ENCODE measurements at regions not wholly inside any gene's neighbourhood (a gene's known extent, or its start where the extent isn't known, plus 50 kb on each side); places are given as distances from the start of the nearest gene placed in this dataset.

- DNase-seq (ENCODE audit: low read depth, low spot score) (no peak), ATAC-seq (no peak)
- ChIA-PET POLR2A (no interaction called here), CTCF (no interaction called here)
- H3K36me3 ChIP-seq (ENCODE audit: control insufficient read depth, insufficient read depth, low read length): no peaks in the 10 kb centered on the region
- no peaks in the 10 kb centered on the region for H3K4me1 ChIP-seq (ENCODE audit: control insufficient read depth, insufficient read depth, low read length)
- H3K4me3 ChIP-seq (ENCODE audit: low read depth in 2 of 2, low read length in 2 of 2): no peak overlapping the region
- in situ Hi-C loops (cut with HindIII; ENCODE audit: low pct_unique_long_range_greater_than_20kb, low sequenced_read_pairs) (no loop called here), intact Hi-C loops (cut with micrococcal nuclease; ENCODE audit: unreplicated experiment) (no loop called here)
- H3K9me3 ChIP-seq (ENCODE audit: control insufficient read depth, insufficient read depth, low read depth, low read length): no peaks in the 10 kb centered on the region
- H3K27ac ChIP-seq (ENCODE audit: low read length): no peak overlapping the region
- BruUV-seq (replicated peaks): no TSS peak
- no peaks in the 10 kb centered on the region for H3K27me3 ChIP-seq (ENCODE audit: control insufficient read depth, insufficient read depth, low read length)
- TF ChIP-seq SIN3A (IDR thresholded peaks at IDR 0.05; ENCODE audit: borderline replicate concordance, insufficient read depth, low read depth, low read length): no peak
- TF ChIP-seq TCF7L2 (IDR thresholded peaks at IDR 0.05; ENCODE audit: low read depth, low read length): no peak
- TF ChIP-seq CTCF (IDR thresholded peaks at IDR 0.05): no peak
Observed at GRCh38 chr10:109027534-109028185, 895.7 kb downstream of the XPNPEP1 start.

GRCh38 chr10:109025172-109025571, 898.1 kb downstream of the XPNPEP1 start:
- BruUV-seq (replicated peaks): no TSS peak
- H3K36me3 ChIP-seq (ENCODE audit: control insufficient read depth, insufficient read depth, low read length): no peaks in the 10 kb centered on the region
- CTCF ChIA-PET: no interaction called here
- TF ChIP-seq REST (IDR thresholded peaks at IDR 0.05; ENCODE audit: insufficient read depth in 1 of 2, low read depth in 2 of 2, low read length in 1 of 2) (no peak), SIN3A (IDR thresholded peaks at IDR 0.05; ENCODE audit: borderline replicate concordance, insufficient read depth, low read depth, low read length) (no peak), TCF7L2 (IDR thresholded peaks at IDR 0.05; ENCODE audit: low read depth, low read length) (no peak), CTCF (IDR thresholded peaks at IDR 0.05) (no peak), POLR2AphosphoS5 (IDR thresholded peaks at IDR 0.05; ENCODE audit: low read depth, low read length) (no peak)
- no peak for DNase-seq (ENCODE audit: low read depth, low spot score)
- intact Hi-C loops (cut with micrococcal nuclease; ENCODE audit: unreplicated experiment) (no loop called here), in situ Hi-C loops (cut with HindIII; ENCODE audit: low pct_unique_long_range_greater_than_20kb, low sequenced_read_pairs) (no loop called here)
- no peak for ATAC-seq
- no peaks in the 10 kb centered on the region for H3K4me1 ChIP-seq (ENCODE audit: control insufficient read depth, insufficient read depth, low read length)
- H3K9me3 ChIP-seq (ENCODE audit: control insufficient read depth, insufficient read depth, low read depth, low read length): no peaks in the 10 kb centered on the region
- no peak overlapping the region for H3K27ac ChIP-seq (ENCODE audit: low read length)
- POLR2A ChIA-PET: no interaction called here
- no peaks in the 10 kb centered on the region for H3K27me3 ChIP-seq (ENCODE audit: control insufficient read depth, insufficient read depth, low read length)
- H3K4me3 ChIP-seq (ENCODE audit: low read depth in 2 of 2, low read length in 2 of 2): no peak overlapping the region

All from Panc1 (cell line).